Inflammatory macrophage (primary cell): ENCODE measurements at regions not wholly inside any gene's neighbourhood (a gene's known extent, or its start where the extent isn't known, plus 50 kb on each side); places are given as distances from the start of the nearest gene placed in this dataset.
A peak's percentile ranks its signal among the peaks of the same experiment; 100 is the strongest.
"Not testable (repeated sequence)": the region's sequence is repeated elsewhere in the genome, so short reads cannot be mapped to it uniquely, and the experiment has no call there.

Source experiments
- DNase-seq, 2 donors: peaks; one replicate each; pipeline ENCODE4 v3.0.0-alpha.2; 2020 to 2022

- DNase-seq, result no peak
Observed at GRCh38 chr9:21605489-21605931, 123.4 kb upstream of the IFNE start.

GRCh38 chr9:21607576-21607975, 125.5 kb upstream of the IFNE start:
- DNase-seq, result peak; percentile 18 to 54

- no peak for DNase-seq
Observed at GRCh38 chr9:21608200-21608599, 126.1 kb upstream of the IFNE start.

GRCh38 chr9:21609506-21609905, 127.4 kb upstream of the IFNE start:
- DNase-seq, result no peak

- DNase-seq, result no peak
Observed at GRCh38 chr9:21611891-21612290, 129.8 kb upstream of the IFNE start.

GRCh38 chr9:21615018-21615417, 132.9 kb upstream of the IFNE start:
- DNase-seq, result no peak

- no peak for DNase-seq
Observed at GRCh38 chr9:21615446-21615845, 133.3 kb upstream of the IFNE start.

GRCh38 chr9:21616082-21616778, 134.1 kb upstream of the IFNE start:
- no peak for DNase-seq

GRCh38 chr9:21624675-21625644, 142.8 kb upstream of the IFNE start:
- no peak for DNase-seq

GRCh38 chr9:21626493-21626892, 144.4 kb upstream of the IFNE start:
- no peak for DNase-seq

GRCh38 chr9:21628954-21629353, 146.8 kb upstream of the IFNE start:
- not testable (repeated sequence) for DNase-seq

- no peak for DNase-seq
Observed at GRCh38 chr9:21634951-21635350, 152.8 kb upstream of the IFNE start.

GRCh38 chr9:21638104-21638503, 156.0 kb upstream of the IFNE start:
- DNase-seq, result no peak

- DNase-seq, result no peak
Observed at GRCh38 chr9:21653091-21653490, 149.3 kb upstream of the MTAP start.

GRCh38 chr9:21653589-21653988, 148.8 kb upstream of the MTAP start:
- no peak for DNase-seq

- DNase-seq, result no peak
Observed at GRCh38 chr9:21656776-21657674, 145.4 kb upstream of the MTAP start.

- no peak for DNase-seq
Observed at GRCh38 chr9:21657966-21658667, 144.3 kb upstream of the MTAP start.

- no peak for DNase-seq
Observed at GRCh38 chr9:21660976-21661375, 141.5 kb upstream of the MTAP start.

- no peak for DNase-seq
Observed at GRCh38 chr9:21661626-21662025, 140.8 kb upstream of the MTAP start.

- no peak for DNase-seq
Observed at GRCh38 chr9:21668516-21668915, 133.9 kb upstream of the MTAP start.

- no peak for DNase-seq
Observed at GRCh38 chr9:21669701-21670100, 132.7 kb upstream of the MTAP start.

- DNase-seq, result no peak
Observed at GRCh38 chr9:21670374-21670773, 132.1 kb upstream of the MTAP start.
